Natural killer cell (primary cell): ENCODE measurements at regions not wholly inside any gene's neighbourhood (a gene's known extent, or its start where the extent isn't known, plus 50 kb on each side); places are given as distances from the start of the nearest gene placed in this dataset.

ENCODE experiments used
- ATAC-seq, 3 donors: fragments of 150-1000 bp in 2 of 3; fragments of 200-7000 bp in 1 of 3; cut with Tn5 transposase; 1 replicate in 1 of 3; 2 replicates in 2 of 3; pipeline ENCODE4 v1.10.0; 2021; ENCODE audit warnings: mild to moderate bottlenecking in 2 of 3, moderate library complexity in 2 of 3
- DNase-seq, 2 donors: peaks; one replicate each; pipeline versions ENCODE4 v3.0.0 to v3.0.0-alpha.2; 2013 to 2021; ENCODE audit warnings: mixed read lengths in 1 of 2
- H3K27ac ChIP-seq: one replicate; pipeline ENCODE4 v1.5.1; 2013; ENCODE audit warnings: mild to moderate bottlenecking, low read length
- H3K27me3 ChIP-seq: one replicate; pipeline ENCODE4 v1.6.1; 2013; ENCODE audit warnings: low read length; ENCODE audit not compliant: control insufficient read depth, insufficient read depth
- H3K36me3 ChIP-seq: one replicate; pipeline ENCODE4 v1.6.1; 2013; ENCODE audit warnings: low read length; ENCODE audit not compliant: control insufficient read depth, insufficient read depth
- H3K4me1 ChIP-seq: one replicate; pipeline ENCODE4 v1.6.1; 2013; ENCODE audit warnings: low read length; ENCODE audit not compliant: control insufficient read depth, insufficient read depth
- H3K4me3 ChIP-seq: one replicate; pipeline ENCODE4 v1.5.1; 2013; ENCODE audit warnings: low read length
- H3K9me3 ChIP-seq: one replicate; pipeline ENCODE4 v1.6.1; 2013; ENCODE audit warnings: low read length; ENCODE audit not compliant: control insufficient read depth, insufficient read depth
- H3K27ac Mint-ChIP-seq, 2 donors: one replicate each; pipeline ENCODE4 v1.8.0; 2022; ENCODE audit warnings: mild to moderate bottlenecking in 2 of 2, mixed read lengths in 2 of 2, moderate library complexity in 1 of 2
- H3K27me3 Mint-ChIP-seq, 2 donors: one replicate each; pipeline ENCODE4 v1.8.0; 2022; ENCODE audit warnings: low read depth in 2 of 2, mixed read lengths in 2 of 2
- H3K36me3 Mint-ChIP-seq: one replicate; pipeline ENCODE4 v1.8.0; 2022; ENCODE audit warnings: mixed read lengths
- H3K4me1 Mint-ChIP-seq, 2 donors: one replicate each; pipeline ENCODE4 v1.8.0; 2022; ENCODE audit warnings: mixed read lengths in 2 of 2
- H3K4me3 Mint-ChIP-seq: one replicate; pipeline ENCODE4 v1.8.0; 2022; ENCODE audit warnings: mild to moderate bottlenecking, moderate library complexity, mixed read lengths
- H3K9me3 Mint-ChIP-seq, 2 donors: one replicate each; pipeline ENCODE4 v1.8.0; 2022; ENCODE audit warnings: mixed read lengths in 2 of 2
- CTCF ChIP-seq: fragments of 200-600 bp; IDR thresholded peaks from one replicate; pipeline ENCODE4 v1.8.0; 2022; ENCODE audit warnings: antibody characterized with exemption
- whole genome bisulfite sequencing: methylation state at CpG from one replicate; pipeline ENCODE4 v1.1.7; 2013; ENCODE audit warnings: missing lambda C conversion rate; ENCODE audit not compliant: insufficient coverage; 5-methylcytosine and 5-hydroxymethylcytosine counted together
- intact Hi-C: fragments of 100-400 bp; cut with micrococcal nuclease; formaldehyde crosslinking; loops from one replicate; pipeline ENCODE4 v1.14.2; 2022

- Mint-ChIP-seq H3K27me3 (no peaks in the 10 kb centered on the region), H3K9me3 (peaks cover 0 to 2% of the 10 kb centered on the region in 2 donors), H3K4me3 (no peak overlapping the region), H3K4me1 (no peaks in the 10 kb centered on the region), H3K36me3 (no peaks in the 10 kb centered on the region), H3K27ac (no peak overlapping the region)
- 90% methylated on average over 12 of the region's 13 CpGs for WGBS
- DNase-seq = no peak
- Histone ChIP-seq H3K4me1 (no peaks in the 10 kb centered on the region), H3K4me3 (no peak overlapping the region), H3K36me3 (no peaks in the 10 kb centered on the region), H3K27ac (no peak overlapping the region), H3K9me3 (no peaks in the 10 kb centered on the region), H3K27me3 (no peaks in the 10 kb centered on the region)
- TF ChIP-seq CTCF = no peak
- no peak for ATAC-seq
- intact Hi-C loops = no loop called here
Measured at GRCh38 chr5:155116456-155117251, 103.1 kb downstream of the KIF4B start.

- no peak overlapping the region for H3K4me3 Mint-ChIP-seq
- H3K27me3 Mint-ChIP-seq = peaks cover 12 to 13% of the 10 kb centered on the region in 2 donors
- no peak overlapping the region for H3K27ac ChIP-seq
- H3K36me3 Mint-ChIP-seq = no peaks in the 10 kb centered on the region
- intact Hi-C loops = no loop called here
- H3K4me1 Mint-ChIP-seq = no peaks in the 10 kb centered on the region
- H3K36me3 ChIP-seq = no peaks in the 10 kb centered on the region
- no peaks in the 10 kb centered on the region for H3K4me1 ChIP-seq
- H3K27ac Mint-ChIP-seq = no peak overlapping the region
- no peak overlapping the region for H3K4me3 ChIP-seq
- TF ChIP-seq CTCF = no peak
- no peaks in the 10 kb centered on the region for H3K9me3 ChIP-seq
- DNase-seq (no peak), ATAC-seq (no peak)
- H3K9me3 Mint-ChIP-seq = no peaks in the 10 kb centered on the region
- WGBS = 62% methylated on average over 6 of the region's 7 CpGs
- no peaks in the 10 kb centered on the region for H3K27me3 ChIP-seq
Measured at GRCh38 chr5:155125551-155126095, 112.1 kb downstream of the KIF4B start.

- ATAC-seq (no peak), DNase-seq (no peak)
- Histone ChIP-seq H3K27me3 (no peaks in the 10 kb centered on the region), H3K36me3 (no peaks in the 10 kb centered on the region), H3K4me3 (no peak overlapping the region), H3K9me3 (no peaks in the 10 kb centered on the region), H3K4me1 (no peaks in the 10 kb centered on the region), H3K27ac (no peak overlapping the region)
- H3K9me3 Mint-ChIP-seq = no peaks in the 10 kb centered on the region
- no peaks in the 10 kb centered on the region for H3K36me3 Mint-ChIP-seq
- H3K27me3 Mint-ChIP-seq = peaks cover 12 to 13% of the 10 kb centered on the region in 2 donors
- intact Hi-C loops = no loop called here
- H3K4me3 Mint-ChIP-seq = no peak overlapping the region
- no peak for TF ChIP-seq CTCF
- 77% methylated on average over 2 of the region's 3 CpGs for WGBS
- H3K27ac Mint-ChIP-seq = no peak overlapping the region
- no peaks in the 10 kb centered on the region for H3K4me1 Mint-ChIP-seq
Measured at GRCh38 chr5:155126573-155126972, 113.0 kb downstream of the KIF4B start.

- no peaks in the 10 kb centered on the region for H3K4me1 ChIP-seq
- TF ChIP-seq CTCF = no peak
- intact Hi-C loops = no loop called here
- no peaks in the 10 kb centered on the region for H3K9me3 ChIP-seq
- H3K36me3 ChIP-seq = no peaks in the 10 kb centered on the region
- no peak for DNase-seq
- H3K27me3 ChIP-seq = no peaks in the 10 kb centered on the region
- Mint-ChIP-seq H3K36me3 (no peaks in the 10 kb centered on the region), H3K9me3 (no peaks in the 10 kb centered on the region), H3K27ac (no peak overlapping the region), H3K4me3 (no peak overlapping the region), H3K4me1 (no peaks in the 10 kb centered on the region), H3K27me3 (peaks cover 12 to 19% of the 10 kb centered on the region in 2 donors)
- no peak overlapping the region for H3K27ac ChIP-seq
- ATAC-seq = no peak
- 87% methylated on average over 3 of the region's 5 CpGs for WGBS
- H3K4me3 ChIP-seq = no peak overlapping the region
Measured at GRCh38 chr5:155127552-155127951, 114.0 kb downstream of the KIF4B start.
